ENCODE measurements at regions not wholly inside any gene's neighbourhood (a gene's known extent, or its start where the extent isn't known, plus 50 kb on each side); places are given as distances from the start of the nearest gene placed in this dataset.

GRCh38 chr19:30284209-30284608 is 88.0 kb upstream of the ZNF536 start:
- TF ChIP-seq CTCF (IDR thresholded peaks at IDR 0.05) = no peak
- TF ChIP-seq POLR2A (IDR thresholded peaks at IDR 0.05) = no peak

Measured in upper lobe of left lung (tissue), 4 donors.